ENCODE measurements at regions not wholly inside any gene's neighbourhood (a gene's known extent, or its start where the extent isn't known, plus 50 kb on each side); places are given as distances from the start of the nearest gene placed in this dataset.

- in situ Hi-C loops (cut with HindIII; ENCODE audit: low pct_unique_long_range_greater_than_20kb, low sequenced_read_pairs) = no loop called here
- no peak for DNase-seq (ENCODE audit: low read depth)
These were observed 66.4 kb upstream of the FGFR2 start for GRCh38 chr10:121664671-121665070.

DNA sequence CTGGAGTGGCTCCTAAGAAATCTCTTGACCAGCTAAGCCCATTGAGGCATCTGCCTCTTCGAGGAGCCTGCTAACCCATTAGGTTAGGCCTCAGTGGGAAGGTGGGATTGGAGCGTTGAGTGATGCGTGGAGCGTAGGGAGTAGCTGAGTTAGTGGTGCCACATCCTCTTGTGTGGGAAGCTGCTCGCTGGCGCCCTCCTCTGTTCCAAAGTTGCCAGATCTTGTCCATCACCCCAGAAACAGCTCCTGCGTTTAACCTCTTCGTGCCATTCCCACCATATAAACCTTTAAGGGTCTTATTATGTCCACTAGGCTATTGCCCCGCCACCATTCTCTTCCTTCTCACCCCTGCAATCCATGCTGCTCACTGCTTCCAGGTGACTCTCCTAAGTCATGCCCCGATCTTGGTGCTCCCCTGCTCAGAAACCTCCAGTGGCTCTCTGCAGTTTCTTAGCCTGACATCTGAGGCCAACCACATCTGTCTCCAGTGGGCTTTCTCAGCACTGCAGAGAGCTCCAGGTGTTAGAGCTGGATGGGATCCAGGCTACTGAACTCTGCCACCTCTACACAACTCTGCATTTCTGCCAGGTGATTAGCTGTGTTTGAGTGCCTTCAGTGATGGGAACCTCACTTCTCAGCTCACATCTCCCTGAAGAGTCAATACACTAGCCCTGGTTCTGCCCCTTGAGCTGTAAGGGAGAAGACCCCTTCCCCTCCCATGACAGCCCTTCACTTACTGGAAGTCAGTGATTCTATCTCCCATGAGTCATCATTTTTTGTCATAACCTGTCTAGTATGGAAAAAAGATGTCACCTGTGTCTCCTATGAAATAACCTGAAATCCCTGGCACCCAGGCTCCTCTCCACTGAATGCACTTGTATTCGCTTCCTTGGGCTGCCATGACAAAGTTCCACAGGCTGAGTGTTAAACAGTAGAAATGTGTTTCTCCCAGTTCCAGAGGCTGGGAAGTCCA is 65.0 kb upstream of the FGFR2 start:
- DNase-seq (ENCODE audit: low read depth) = no peak

GRCh38 chr10:121662531-121662930 is 64.3 kb upstream of the FGFR2 start:
- in situ Hi-C loops (cut with HindIII; ENCODE audit: low pct_unique_long_range_greater_than_20kb, low sequenced_read_pairs) = no loop called here
- DNase-seq (ENCODE audit: low read depth) = no peak

More for the DNA sequence above, 65.0 kb upstream of the FGFR2 start:
- in situ Hi-C loops (cut with HindIII; ENCODE audit: low pct_unique_long_range_greater_than_20kb, low sequenced_read_pairs) = no loop called here

DNA sequence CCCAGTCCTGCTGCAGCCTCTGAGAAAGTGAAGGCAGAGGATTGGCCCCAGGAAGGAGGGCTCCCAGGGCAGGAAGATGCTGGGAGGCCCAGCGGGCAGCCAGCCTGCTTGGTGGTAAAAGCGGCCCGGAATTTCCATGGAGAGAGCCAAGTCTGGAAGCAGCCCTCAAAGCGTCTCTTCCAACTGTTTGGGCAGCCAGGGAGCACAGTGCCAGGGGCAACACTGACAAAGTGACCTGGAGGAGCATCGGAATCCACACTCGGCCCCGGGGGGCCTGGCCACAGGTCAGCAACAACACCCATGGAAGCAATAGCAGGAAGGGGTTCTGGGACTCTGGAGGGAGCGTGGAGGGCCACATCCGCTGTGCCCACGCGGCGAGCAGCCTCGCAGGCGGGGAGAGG is 63.2 kb upstream of the FGFR2 start:
- DNase-seq (ENCODE audit: low read depth) = no peak
- in situ Hi-C loops (cut with HindIII; ENCODE audit: low pct_unique_long_range_greater_than_20kb, low sequenced_read_pairs) = no loop called here

- in situ Hi-C loops (cut with HindIII; ENCODE audit: low pct_unique_long_range_greater_than_20kb, low sequenced_read_pairs) = no loop called here
- DNase-seq (ENCODE audit: low read depth) = no peak
These were observed 61.0 kb upstream of the FGFR2 start for GRCh38 chr10:121659236-121659635.

- DNase-seq (ENCODE audit: low read depth) = no peak
- in situ Hi-C loops (cut with HindIII; ENCODE audit: low pct_unique_long_range_greater_than_20kb, low sequenced_read_pairs) = no loop called here
These were observed 60.4 kb upstream of the FGFR2 start for GRCh38 chr10:121658611-121659010.

GRCh38 chr10:121658111-121658510 is 59.9 kb upstream of the FGFR2 start:
- DNase-seq (ENCODE audit: low read depth) = no peak
- in situ Hi-C loops (cut with HindIII; ENCODE audit: low pct_unique_long_range_greater_than_20kb, low sequenced_read_pairs) = no loop called here

- DNase-seq (ENCODE audit: low read depth) = no peak
- in situ Hi-C loops (cut with HindIII; ENCODE audit: low pct_unique_long_range_greater_than_20kb, low sequenced_read_pairs) = no loop called here
These were observed 57.3 kb upstream of the FGFR2 start for GRCh38 chr10:121655254-121656144.

DNA sequence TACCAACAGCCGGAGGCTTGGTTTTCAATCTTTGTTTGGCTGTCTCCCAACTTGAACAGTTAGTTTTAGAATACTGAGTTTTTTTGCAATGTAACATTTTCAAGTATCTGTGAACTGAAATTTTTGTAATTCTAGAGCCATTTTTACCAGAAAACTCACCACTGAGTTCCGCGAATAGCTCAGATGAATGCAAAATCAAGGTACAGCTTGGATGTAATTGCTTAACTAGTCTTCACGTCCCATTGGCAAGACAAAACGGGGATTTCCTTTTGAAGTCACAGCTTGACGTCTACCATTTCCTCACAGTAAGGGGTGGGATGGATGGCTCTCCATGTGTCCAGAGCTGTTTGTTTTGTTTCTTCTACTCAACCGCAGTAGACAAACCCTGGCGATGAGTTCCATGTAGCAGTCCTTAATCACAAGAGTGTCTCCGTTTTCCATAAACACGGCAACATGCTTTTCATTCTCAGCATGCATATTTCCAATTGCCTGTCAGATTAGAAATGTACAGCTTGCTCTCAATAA is 55.8 kb upstream of the FGFR2 start:
- no peak for DNase-seq (ENCODE audit: low read depth)
- in situ Hi-C loops (cut with HindIII; ENCODE audit: low pct_unique_long_range_greater_than_20kb, low sequenced_read_pairs) = no loop called here

GRCh38 chr10:121653608-121654007 is 55.4 kb upstream of the FGFR2 start:
- DNase-seq (ENCODE audit: low read depth) = no peak
- in situ Hi-C loops (cut with HindIII; ENCODE audit: low pct_unique_long_range_greater_than_20kb, low sequenced_read_pairs) = no loop called here

GRCh38 chr10:121648493-121648892 is 50.2 kb upstream of the FGFR2 start:
- DNase-seq (ENCODE audit: low read depth) = no peak
- in situ Hi-C loops (cut with HindIII; ENCODE audit: low pct_unique_long_range_greater_than_20kb, low sequenced_read_pairs) = no loop called here

DNA sequence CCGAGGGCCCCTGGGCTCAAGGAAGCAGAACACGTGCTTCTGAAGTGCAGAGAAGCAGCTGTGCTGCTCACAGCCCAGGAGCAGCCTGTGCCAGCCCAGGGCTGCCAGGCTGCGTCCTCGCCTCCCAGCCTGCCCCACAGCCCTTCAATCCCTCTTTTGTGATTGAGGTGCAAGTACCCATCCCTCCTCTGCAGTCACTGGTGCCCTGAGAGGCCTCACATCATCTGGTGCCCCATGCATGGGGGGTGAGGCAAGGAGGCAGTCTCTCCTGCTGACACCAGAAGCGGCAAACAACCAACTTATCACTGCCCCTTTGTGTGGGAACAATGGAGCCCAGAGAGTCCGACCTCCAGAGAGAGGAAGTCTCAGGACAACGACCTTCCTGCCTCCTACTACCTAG is 49.8 kb upstream of the FGFR2 start:
- no peak for DNase-seq (ENCODE audit: low read depth)
- in situ Hi-C loops (cut with HindIII; ENCODE audit: low pct_unique_long_range_greater_than_20kb, low sequenced_read_pairs) = no loop called here
